GM11168 (cell line): ENCODE measurements at regions not wholly inside any gene's neighbourhood (a gene's known extent, or its start where the extent isn't known, plus 50 kb on each side); places are given as distances from the start of the nearest gene placed in this dataset.

Experiments
- in situ Hi-C: fragments of 300-500 bp; cut with MboI; formaldehyde crosslinking; loops from one replicate; pipeline ENCODE4 v1.12.0; 2022; ENCODE audit warnings: low sequenced_read_pairs; ENCODE audit not compliant: unreplicated experiment

GRCh38 chr4:180197471-180197870 lies 2045.7 kb upstream of the TENM3 start:
- in situ Hi-C loops, result no loop called here

GRCh38 chr4:180203349-180203748 lies 2039.9 kb upstream of the TENM3 start:
- in situ Hi-C loops, result no loop called here

DNA sequence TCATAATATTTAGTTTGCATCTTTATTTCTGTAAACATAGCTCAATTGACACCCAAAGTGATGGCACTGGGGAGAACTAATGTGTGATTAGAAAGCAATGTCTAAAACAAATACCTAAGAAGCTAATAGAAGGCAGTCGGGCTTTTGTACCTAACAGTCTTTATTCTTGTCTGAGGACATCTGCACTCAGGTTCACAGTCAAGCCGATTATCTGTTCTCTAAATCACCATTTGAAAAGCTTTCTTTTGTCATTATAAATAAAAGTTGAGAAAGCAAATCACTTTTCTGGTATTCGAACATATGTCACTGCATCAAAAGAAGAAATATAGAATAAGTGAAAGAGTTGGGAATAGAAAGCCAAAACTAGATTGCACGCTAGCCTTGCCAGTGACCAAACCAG lies 2037.9 kb upstream of the TENM3 start:
- in situ Hi-C loops, result no loop called here

GRCh38 chr4:180207921-180208320 lies 2035.3 kb upstream of the TENM3 start:
- in situ Hi-C loops, result no loop called here

- in situ Hi-C loops, result no loop called here
These were observed 2026.1 kb upstream of the TENM3 start for GRCh38 chr4:180217070-180217469.

- in situ Hi-C loops, result no loop called here
These were observed 2024.1 kb upstream of the TENM3 start for GRCh38 chr4:180219080-180219479.

DNA sequence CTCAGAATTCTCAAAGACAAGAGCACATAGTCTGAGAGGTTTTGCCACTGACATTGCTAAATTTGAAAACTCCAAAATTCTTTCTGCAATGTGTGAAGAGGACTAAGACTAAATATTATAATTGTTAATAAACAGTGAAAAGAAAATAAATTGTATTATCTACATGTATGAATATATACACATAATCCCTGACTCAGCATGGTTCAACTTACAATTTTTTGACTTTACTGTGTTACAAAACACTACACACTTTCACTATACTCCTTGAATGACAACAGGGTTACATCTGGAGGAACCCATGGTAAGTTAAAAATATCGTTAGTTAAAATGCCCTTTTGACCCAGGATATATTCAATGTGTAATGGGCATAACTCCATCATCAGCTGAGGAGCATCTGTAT lies 2017.2 kb upstream of the TENM3 start:
- in situ Hi-C loops, result no loop called here

GRCh38 chr4:180234730-180235129 lies 2008.5 kb upstream of the TENM3 start:
- in situ Hi-C loops, result no loop called here

- in situ Hi-C loops, result no loop called here
These were observed 2002.5 kb upstream of the TENM3 start for GRCh38 chr4:180240670-180241069.

DNA sequence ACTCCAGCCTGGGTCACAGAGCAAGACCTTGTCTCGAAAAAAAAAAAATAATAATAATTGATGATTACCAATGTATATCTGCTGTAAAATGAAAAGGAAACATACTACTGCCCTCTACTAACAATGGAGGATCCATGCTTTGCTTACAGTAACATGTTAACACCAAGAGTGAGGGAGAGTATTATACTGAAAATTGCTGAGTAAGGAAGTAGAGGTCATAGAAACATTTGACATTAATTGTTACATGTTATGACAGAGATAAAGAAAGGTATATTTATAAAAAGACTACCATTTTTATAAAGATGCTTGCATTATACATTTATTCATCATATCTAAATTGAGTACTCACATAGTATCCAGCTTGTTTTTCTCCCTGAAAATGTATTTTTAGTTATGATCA lies 1989.8 kb upstream of the TENM3 start:
- in situ Hi-C loops, result no loop called here

DNA sequence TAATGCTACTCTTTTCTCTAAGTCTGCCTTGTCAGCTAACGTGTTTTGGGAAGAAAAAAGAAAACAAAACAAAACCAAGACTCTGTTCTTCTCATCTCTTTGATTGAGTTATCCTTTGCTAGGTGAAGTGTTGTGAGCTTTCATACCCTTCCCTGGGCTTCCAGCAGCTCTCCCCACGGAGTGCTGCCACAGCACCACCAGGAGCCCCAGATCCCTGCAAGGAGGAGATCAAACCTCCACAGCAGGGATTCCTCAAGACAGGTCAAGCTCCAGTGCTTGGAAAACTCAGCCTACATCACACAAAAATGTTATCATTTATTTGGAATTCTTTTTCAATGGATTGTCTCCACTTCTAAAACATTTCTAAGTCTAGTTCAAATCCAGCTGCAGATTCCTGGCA lies 1981.9 kb upstream of the TENM3 start:
- in situ Hi-C loops, result no loop called here

DNA sequence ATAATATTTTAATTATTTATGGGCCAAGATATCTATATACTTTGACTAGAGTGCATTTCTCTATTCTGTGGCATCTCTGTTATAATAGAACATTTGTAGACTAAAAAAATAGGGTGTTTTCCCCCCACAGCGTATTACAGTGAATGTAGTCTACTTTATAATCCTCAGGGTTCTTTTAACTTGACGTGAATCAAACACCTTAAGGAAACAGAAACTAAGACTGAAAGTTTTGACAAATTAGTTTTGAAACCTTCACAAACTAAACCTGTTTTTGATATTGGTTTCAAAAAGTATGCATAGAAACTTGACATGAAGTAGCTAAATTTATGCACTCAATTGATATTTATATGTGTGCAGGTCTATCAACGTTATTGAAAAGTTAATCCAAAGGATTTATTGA lies 1963.1 kb upstream of the TENM3 start:
- in situ Hi-C loops, result no loop called here

DNA sequence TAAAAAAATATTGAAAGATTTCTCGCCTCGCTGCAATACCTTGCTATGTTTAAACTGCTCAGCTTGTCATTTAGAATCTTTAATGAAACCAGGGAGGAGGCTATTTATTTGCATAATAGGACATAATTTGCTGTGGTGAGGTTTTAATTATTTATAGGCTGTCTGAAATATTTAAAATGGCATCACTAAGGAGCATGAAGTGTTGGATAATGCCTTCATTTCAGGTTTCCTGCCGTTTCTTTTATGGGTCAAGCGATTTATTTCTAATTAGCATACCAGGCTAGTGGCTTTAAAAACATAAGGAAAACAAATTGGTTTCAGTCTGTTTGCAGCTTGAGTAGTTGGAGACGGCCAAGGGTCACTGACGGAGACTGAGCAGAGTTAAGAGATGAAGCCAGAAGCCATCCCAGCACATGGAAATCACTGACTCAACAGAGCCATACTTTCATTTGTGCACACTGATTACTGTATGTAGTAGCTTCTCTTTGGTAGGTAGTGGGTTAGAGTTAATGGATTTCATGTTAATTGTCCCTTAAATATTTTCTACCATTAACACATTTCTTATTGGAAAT lies 1962.4 kb upstream of the TENM3 start:
- in situ Hi-C loops, result no loop called here

- in situ Hi-C loops, result no loop called here
These were observed 1961.5 kb upstream of the TENM3 start for GRCh38 chr4:180281724-180282123.

DNA sequence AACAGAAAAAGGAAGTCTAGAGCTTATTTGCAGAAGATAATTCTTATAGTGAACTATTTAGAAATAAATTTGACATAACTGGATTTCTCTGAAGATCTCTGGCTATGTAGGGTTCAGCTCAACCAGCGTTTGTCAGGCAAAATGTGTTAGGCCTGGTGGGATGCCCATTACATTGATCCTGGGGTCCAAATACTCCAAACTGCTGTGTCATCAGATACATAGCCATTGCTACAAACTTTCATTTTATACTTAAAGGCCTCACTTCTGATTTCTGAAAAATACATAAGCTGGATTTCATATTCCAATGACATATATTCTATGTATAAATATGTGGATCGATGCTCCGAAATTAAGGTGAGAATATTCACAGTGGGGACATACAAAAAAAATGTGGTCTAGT lies 1958.9 kb upstream of the TENM3 start:
- in situ Hi-C loops, result no loop called here

- in situ Hi-C loops, result no loop called here
These were observed 1957.4 kb upstream of the TENM3 start for GRCh38 chr4:180285796-180286195.

GRCh38 chr4:180292339-180292738 lies 1950.9 kb upstream of the TENM3 start:
- in situ Hi-C loops, result no loop called here

GRCh38 chr4:180296036-180296599 lies 1947.1 kb upstream of the TENM3 start:
- in situ Hi-C loops, result no loop called here

DNA sequence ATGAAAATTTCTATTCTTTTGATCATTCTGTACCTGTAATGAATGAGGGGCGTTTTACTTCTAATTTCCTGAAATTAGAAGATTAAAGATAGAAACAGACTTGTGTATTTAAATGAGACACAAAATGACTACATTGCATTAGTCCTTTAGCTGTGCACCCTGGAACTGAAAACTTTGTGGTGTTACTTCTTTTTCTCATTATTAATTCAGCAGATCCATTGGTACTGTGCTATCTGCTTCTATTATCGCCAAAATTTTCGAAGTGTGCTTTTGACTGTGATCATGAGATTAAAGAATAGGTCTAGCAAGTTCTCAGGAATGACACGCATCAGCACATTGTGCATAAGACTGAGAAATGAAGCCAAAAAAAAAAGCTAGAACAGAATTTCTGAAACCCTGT lies 1938.9 kb upstream of the TENM3 start:
- in situ Hi-C loops, result no loop called here

DNA sequence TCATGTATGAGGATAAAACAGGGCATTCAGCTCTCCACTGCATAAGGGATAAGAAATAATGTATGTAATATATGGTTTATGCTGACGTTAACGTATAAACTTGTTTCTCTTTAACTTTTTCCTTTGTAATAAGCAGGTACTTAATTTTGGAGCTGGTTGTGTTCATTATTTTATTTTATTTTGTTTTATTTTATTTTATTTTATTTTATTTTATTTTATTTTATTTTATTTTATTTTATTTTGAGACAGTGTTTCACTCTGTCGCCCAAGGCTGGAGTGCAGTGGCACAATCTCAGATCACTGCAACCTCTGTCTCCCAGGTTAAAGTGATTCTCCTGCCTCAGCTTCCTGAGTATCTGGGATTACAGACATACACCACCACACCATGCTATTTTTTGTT lies 1932.6 kb upstream of the TENM3 start:
- in situ Hi-C loops, result no loop called here

GRCh38 chr4:180314972-180315371 lies 1928.2 kb upstream of the TENM3 start:
- in situ Hi-C loops, result no loop called here

- in situ Hi-C loops, result no loop called here
These were observed 1912.7 kb upstream of the TENM3 start for GRCh38 chr4:180330521-180330920.

GRCh38 chr4:180333162-180333561 lies 1910.0 kb upstream of the TENM3 start:
- in situ Hi-C loops, result no loop called here
